Astrocyte of the cerebellum (primary cell): ENCODE measurements at regions not wholly inside any gene's neighbourhood (a gene's known extent, or its start where the extent isn't known, plus 50 kb on each side); places are given as distances from the start of the nearest gene placed in this dataset.
"Not testable (repeated sequence)": the region's sequence is repeated elsewhere in the genome, so short reads cannot be mapped to it uniquely, and the experiment has no call there.

Experiments
- DNase-seq: peaks from one replicate; pipeline ENCODE4 v3.0.0-alpha.2; 2011; ENCODE audit warnings: low read depth
- H3K4me3 ChIP-seq: 2 replicates; pipeline ENCODE4 v1.5.1; 2011; ENCODE audit warnings: mild to moderate bottlenecking, low read depth, low read length, moderate library complexity
- CTCF ChIP-seq: IDR thresholded peaks from 2 replicates; pipeline ENCODE4 v1.5.1; 2012; ENCODE audit warnings: low read length, low read depth, moderate library complexity, mild to moderate bottlenecking; ENCODE audit errors: missing control alignments
- in situ Hi-C: cut with HindIII; loops from 2 replicates; pipeline ENCODE4 v1.10.0; 2017; ENCODE audit warnings: low sequenced_read_pairs

- H3K4me3 ChIP-seq, result no peak overlapping the region
- in situ Hi-C loops, result no loop called here
- no peak for DNase-seq
- no peak for TF ChIP-seq CTCF
These were observed 734.8 kb upstream of the CDH9 start for GRCh38 chr5:27773166-27773565.

GRCh38 chr5:27769748-27770402 lies 731.5 kb upstream of the CDH9 start:
- in situ Hi-C loops, result no loop called here
- no peak for DNase-seq
- H3K4me3 ChIP-seq, result no peak overlapping the region
- no peak for TF ChIP-seq CTCF

- no peak for TF ChIP-seq CTCF
- in situ Hi-C loops, result no loop called here
- DNase-seq, result no peak
- H3K4me3 ChIP-seq, result no peak overlapping the region
These were observed 710.5 kb upstream of the CDH9 start for GRCh38 chr5:27748847-27749246.

- in situ Hi-C loops, H3K4me3 ChIP-seq, DNase-seq: not testable (repeated sequence)
These were observed 705.1 kb upstream of the CDH9 start for GRCh38 chr5:27743383-27743979.

- TF ChIP-seq CTCF, result no peak
- no peak for DNase-seq
- in situ Hi-C loops, result no loop called here
- H3K4me3 ChIP-seq, result no peak overlapping the region
These were observed 704.4 kb upstream of the CDH9 start for GRCh38 chr5:27742805-27743204.

- no peak for TF ChIP-seq CTCF
- DNase-seq, result no peak
- H3K4me3 ChIP-seq, result no peak overlapping the region
- in situ Hi-C loops, result no loop called here
These were observed 696.5 kb upstream of the CDH9 start for GRCh38 chr5:27734838-27735237.

GRCh38 chr5:27733237-27733636 lies 694.9 kb upstream of the CDH9 start:
- in situ Hi-C loops, result no loop called here
- DNase-seq, result no peak
- no peak for TF ChIP-seq CTCF
- H3K4me3 ChIP-seq, result no peak overlapping the region
